Uterus (tissue), 3 donors: ENCODE measurements at regions not wholly inside any gene's neighbourhood (a gene's known extent, or its start where the extent isn't known, plus 50 kb on each side); places are given as distances from the start of the nearest gene placed in this dataset.

Experiments used
- DNase-seq, 2 donors: peaks; one replicate each; pipeline ENCODE4 v3.0.0-alpha.2; 2019 to 2020
- H3K27ac ChIP-seq, 2 donors: fragments of 200-600 bp; sonication (generic); 1 replicate in 1 of 2; 2 replicates in 1 of 2; pipeline ENCODE4 v1.5.1; 2016 to 2018
- H3K27me3 ChIP-seq, 2 donors: fragments of 200-600 bp; sonication (generic); one replicate each; pipeline ENCODE4 v1.5.1; 2018 to 2019; ENCODE audit warnings: control low read depth in 1 of 2
- H3K36me3 ChIP-seq, 2 donors: fragments of 200-600 bp; sonication (generic); one replicate each; pipeline ENCODE4 v1.5.1; 2019; ENCODE audit warnings: control low read depth in 1 of 2
- H3K4me1 ChIP-seq, 2 donors: fragments of 200-600 bp; sonication (generic); one replicate each; pipeline ENCODE4 v1.5.1; 2018 to 2019; ENCODE audit warnings: control low read depth in 1 of 2
- H3K4me3 ChIP-seq, 2 donors: fragments of 200-600 bp; sonication (generic); 1 replicate in 1 of 2; 2 replicates in 1 of 2; pipeline ENCODE4 v1.5.1; 2018 to 2019; ENCODE audit warnings: mild to moderate bottlenecking in 1 of 2
- H3K9me3 ChIP-seq, 2 donors: fragments of 200-600 bp; sonication (generic); one replicate each; pipeline ENCODE4 v1.5.1; 2019; ENCODE audit warnings: control low read depth in 1 of 2
- POLR2A ChIP-seq, 2 donors: fragments of 450-650 bp; IDR thresholded peaks; one replicate each; pipeline ENCODE4 v1.6.1; 2016; ENCODE audit warnings: antibody characterized with exemption in 2 of 2, mild to moderate bottlenecking in 1 of 2, moderate library complexity in 1 of 2
- intact Hi-C: fragments of 100-400 bp; cut with DNase I; formaldehyde crosslinking; loops from one replicate; pipeline ENCODE4 v1.15.1; 2023; ENCODE audit warnings: low total_unique reads
- TF ChIP-seq, protein P1 (sequence below), 4 experiments: fragments of 200-600 bp in 2 of 4; fragments of 450-650 bp in 2 of 4; sonication (generic) in 2 of 4; IDR thresholded peaks; one replicate each; pipeline ENCODE4 v1.5.1; 2016 to 2019; ENCODE audit warnings: antibody characterized with exemption in 4 of 4, mild to moderate bottlenecking in 2 of 4, moderate library complexity in 1 of 4
- donor health status: DM: yes; HTN: yes; CAD: no.

DNA sequence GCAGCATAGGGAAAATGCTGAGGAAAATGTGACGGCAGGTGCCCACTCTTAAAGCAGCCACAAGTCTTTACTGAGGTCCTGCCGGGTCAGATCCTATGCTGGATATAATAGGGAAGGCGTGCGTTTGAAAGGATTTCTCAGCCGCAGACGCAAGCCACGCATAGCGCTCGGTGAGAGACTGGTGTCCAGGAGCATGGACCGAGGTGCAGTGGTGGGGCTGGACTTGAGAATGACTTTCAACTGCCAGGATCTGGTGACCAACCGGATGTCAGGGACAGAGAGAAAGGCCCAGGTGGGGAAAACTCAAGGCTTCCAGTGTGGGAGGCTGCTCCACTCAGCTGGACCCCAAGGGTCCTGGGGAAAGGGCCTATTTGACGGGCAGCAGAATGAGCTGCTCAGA lies 74.7 kb upstream of the INSIG1 start:
- intact Hi-C loops, result no loop called here
- TF ChIP-seq POLR2A (IDR thresholded peaks at IDR 0.05), result no peak
- TF ChIP-seq, protein P1, sequence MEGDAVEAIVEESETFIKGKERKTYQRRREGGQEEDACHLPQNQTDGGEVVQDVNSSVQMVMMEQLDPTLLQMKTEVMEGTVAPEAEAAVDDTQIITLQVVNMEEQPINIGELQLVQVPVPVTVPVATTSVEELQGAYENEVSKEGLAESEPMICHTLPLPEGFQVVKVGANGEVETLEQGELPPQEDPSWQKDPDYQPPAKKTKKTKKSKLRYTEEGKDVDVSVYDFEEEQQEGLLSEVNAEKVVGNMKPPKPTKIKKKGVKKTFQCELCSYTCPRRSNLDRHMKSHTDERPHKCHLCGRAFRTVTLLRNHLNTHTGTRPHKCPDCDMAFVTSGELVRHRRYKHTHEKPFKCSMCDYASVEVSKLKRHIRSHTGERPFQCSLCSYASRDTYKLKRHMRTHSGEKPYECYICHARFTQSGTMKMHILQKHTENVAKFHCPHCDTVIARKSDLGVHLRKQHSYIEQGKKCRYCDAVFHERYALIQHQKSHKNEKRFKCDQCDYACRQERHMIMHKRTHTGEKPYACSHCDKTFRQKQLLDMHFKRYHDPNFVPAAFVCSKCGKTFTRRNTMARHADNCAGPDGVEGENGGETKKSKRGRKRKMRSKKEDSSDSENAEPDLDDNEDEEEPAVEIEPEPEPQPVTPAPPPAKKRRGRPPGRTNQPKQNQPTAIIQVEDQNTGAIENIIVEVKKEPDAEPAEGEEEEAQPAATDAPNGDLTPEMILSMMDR (IDR thresholded peaks at IDR 0.05), result no peak
- Histone ChIP-seq H3K9me3 (no peaks in the 10 kb centered on the region), H3K4me3 (no peak overlapping the region), H3K27ac (no peak overlapping the region), H3K27me3 (no peaks in the 10 kb centered on the region), H3K4me1 (no peaks in the 10 kb centered on the region), H3K36me3 (no peaks in the 10 kb centered on the region)
- no peak for DNase-seq

DNA sequence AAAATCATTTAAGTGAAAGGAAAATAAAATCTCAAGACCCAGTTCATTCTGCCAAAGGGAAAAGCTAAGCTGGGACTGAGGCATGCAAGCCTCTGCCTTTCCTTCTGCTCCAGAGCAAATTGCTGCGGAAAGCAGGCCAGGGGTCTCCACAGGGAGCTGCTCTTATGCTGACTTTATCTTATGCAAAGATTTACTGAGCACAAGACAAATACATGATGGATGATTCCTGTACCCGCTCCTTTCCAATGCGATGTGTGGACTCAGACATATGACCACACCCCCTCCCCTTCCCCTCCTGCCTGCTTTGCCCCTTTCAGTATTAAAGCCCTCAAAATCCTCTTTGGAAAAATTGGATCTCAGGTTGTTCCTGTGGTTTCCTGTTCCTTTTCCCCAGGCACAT lies 74.2 kb upstream of the INSIG1 start:
- Histone ChIP-seq H3K27ac (no peak overlapping the region), H3K4me1 (no peaks in the 10 kb centered on the region), H3K27me3 (no peaks in the 10 kb centered on the region), H3K4me3 (no peak overlapping the region), H3K9me3 (no peaks in the 10 kb centered on the region), H3K36me3 (no peaks in the 10 kb centered on the region)
- TF ChIP-seq, protein P1 (IDR thresholded peaks at IDR 0.05), result no peak
- TF ChIP-seq POLR2A (IDR thresholded peaks at IDR 0.05), result no peak
- intact Hi-C loops, result no loop called here
- DNase-seq, result no peak

DNA sequence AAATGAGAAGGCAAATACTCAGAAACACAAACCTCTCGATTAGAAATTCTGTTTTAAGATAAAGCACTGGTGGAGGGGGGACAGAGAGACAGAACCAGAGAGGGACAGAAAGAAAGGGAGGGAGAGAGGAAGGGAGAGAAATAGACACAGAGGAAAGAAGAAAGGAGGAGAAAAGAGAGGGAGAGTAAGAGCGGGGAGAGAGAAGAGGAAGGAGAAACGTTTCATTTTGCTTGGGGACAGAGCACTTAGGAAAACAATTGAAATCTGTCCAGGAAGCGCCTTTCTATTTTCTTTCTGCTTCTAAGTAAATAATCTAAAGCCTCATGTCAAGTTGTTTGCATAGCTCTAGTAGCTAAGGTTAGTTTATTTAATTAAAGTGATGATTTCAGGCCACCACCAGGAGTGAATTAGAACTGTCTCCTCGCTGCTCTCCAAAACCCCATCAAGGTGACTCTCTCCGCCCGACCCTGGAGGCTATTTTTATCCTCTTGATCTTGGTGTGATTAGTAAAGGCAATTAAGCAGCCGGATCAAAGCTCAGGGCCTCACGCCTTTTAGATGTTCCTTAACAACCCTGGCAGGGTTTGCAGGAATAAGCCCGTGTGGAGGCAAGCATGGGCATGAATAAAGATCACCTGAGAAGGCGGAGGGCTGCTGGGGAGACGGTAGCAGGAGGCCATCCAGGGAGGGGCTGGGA lies 73.4 kb upstream of the INSIG1 start:
- no peaks in the 10 kb centered on the region for H3K27me3 ChIP-seq
- TF ChIP-seq, protein P1 (IDR thresholded peaks at IDR 0.05), result no peak
- no peak for TF ChIP-seq POLR2A (IDR thresholded peaks at IDR 0.05)
- H3K4me3 ChIP-seq, result no peak overlapping the region
- no peaks in the 10 kb centered on the region for H3K4me1 ChIP-seq
- H3K9me3 ChIP-seq, result no peaks in the 10 kb centered on the region
- no peak for DNase-seq
- no peaks in the 10 kb centered on the region for H3K36me3 ChIP-seq
- H3K27ac ChIP-seq, result no peak overlapping the region
- intact Hi-C loops, result no loop called here

DNA sequence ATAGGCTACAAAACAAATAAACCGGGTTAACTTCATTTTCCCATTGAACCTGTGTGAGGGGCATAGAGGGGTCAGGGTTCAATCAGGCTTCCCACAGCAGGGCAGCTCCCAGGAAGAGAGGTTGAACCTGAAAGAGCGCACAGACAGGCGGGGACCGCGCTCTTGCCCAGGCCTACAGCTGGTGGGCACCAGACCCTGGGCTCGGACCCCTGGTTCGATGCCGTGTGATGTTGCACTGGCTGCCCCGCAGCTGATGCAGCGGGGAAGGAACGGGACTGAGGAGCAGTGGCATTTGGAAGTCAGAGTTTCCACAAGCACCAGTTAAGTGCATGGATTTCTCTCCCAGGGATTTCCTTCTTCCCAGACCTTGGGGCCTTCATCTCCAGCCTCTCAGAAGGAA lies 72.6 kb upstream of the INSIG1 start:
- no peak overlapping the region for H3K27ac ChIP-seq
- no peak overlapping the region for H3K4me3 ChIP-seq
- H3K9me3 ChIP-seq, result no peaks in the 10 kb centered on the region
- no peak for TF ChIP-seq POLR2A (IDR thresholded peaks at IDR 0.05)
- TF ChIP-seq, protein P1 (IDR thresholded peaks at IDR 0.05), result no peak
- H3K36me3 ChIP-seq, result no peaks in the 10 kb centered on the region
- DNase-seq, result no peak
- no peaks in the 10 kb centered on the region for H3K27me3 ChIP-seq
- intact Hi-C loops, result no loop called here
- no peaks in the 10 kb centered on the region for H3K4me1 ChIP-seq

DNA sequence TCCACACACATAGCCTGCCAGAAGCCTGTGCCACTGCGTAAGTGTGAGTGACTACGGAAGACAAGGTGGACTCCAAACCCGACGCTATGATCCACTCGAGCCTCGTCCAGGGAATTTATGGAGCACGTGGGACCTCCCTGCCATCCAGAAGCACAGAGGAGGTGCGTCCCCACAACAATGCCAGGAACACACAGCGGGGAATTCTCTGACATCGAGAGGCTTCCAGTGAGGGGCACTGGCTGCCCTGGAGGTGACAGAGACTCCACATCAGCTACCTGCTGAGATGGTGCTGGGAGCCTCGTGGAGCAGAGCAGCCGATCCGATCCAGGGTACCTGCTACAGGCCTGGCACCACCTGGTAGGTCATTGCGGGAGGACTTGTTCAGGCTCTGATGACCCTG lies 72.2 kb upstream of the INSIG1 start:
- no peaks in the 10 kb centered on the region for H3K9me3 ChIP-seq
- DNase-seq, result no peak
- intact Hi-C loops, result no loop called here
- TF ChIP-seq, protein P1 (IDR thresholded peaks at IDR 0.05), result no peak
- TF ChIP-seq POLR2A (IDR thresholded peaks at IDR 0.05), result no peak
- no peak overlapping the region for H3K27ac ChIP-seq
- no peaks in the 10 kb centered on the region for H3K4me1 ChIP-seq
- no peaks in the 10 kb centered on the region for H3K36me3 ChIP-seq
- no peaks in the 10 kb centered on the region for H3K27me3 ChIP-seq
- no peak overlapping the region for H3K4me3 ChIP-seq
